ENCODE measurements at regions not wholly inside any gene's neighbourhood (a gene's known extent, or its start where the extent isn't known, plus 50 kb on each side); places are given as distances from the start of the nearest gene placed in this dataset.
A peak's percentile ranks its signal among the peaks of the same experiment; 100 is the strongest.
"Not testable (repeated sequence)": the region's sequence is repeated elsewhere in the genome, so short reads cannot be mapped to it uniquely, and the experiment has no call there.

DNA sequence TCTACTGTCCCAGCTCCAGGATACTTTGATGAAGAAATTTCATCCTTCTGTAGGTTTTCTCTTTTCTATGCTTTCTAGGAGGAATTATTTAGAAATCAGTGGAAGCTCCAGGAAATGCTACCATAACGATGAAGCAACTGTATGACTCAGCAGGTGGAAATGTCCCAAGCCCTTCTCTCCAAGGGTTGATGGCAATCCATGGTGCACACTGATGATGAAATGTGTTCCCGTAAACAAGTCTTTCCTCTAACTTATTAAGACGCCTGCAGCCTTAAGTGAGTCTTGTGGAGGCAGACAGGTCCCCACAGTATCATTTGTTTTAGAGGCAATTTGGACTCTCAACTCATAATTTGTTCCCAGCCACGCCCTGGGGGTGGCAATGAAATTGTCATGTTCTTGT, 777.6 kb upstream of the SOX11 start:
- Histone ChIP-seq H3K36me3 (replicated peaks; ENCODE audit: control insufficient read depth, insufficient read depth, low read length) (no peaks in the 10 kb centered on the region), H3K4me3 (ENCODE audit: insufficient read depth, low read depth, low read length) (no peak overlapping the region), H3K27me3 (ENCODE audit: control insufficient read depth, insufficient read depth, low read length) (no peaks in the 10 kb centered on the region)
- no peak for DNase-seq

- H3K36me3 ChIP-seq (replicated peaks; ENCODE audit: control insufficient read depth, insufficient read depth, low read length): no peaks in the 10 kb centered on the region
- H3K4me3 ChIP-seq (ENCODE audit: insufficient read depth, low read depth, low read length): no peak overlapping the region
- H3K27me3 ChIP-seq (ENCODE audit: control insufficient read depth, insufficient read depth, low read length): no peaks in the 10 kb centered on the region
- no peak for DNase-seq
These were observed 776.8 kb upstream of the SOX11 start for GRCh38 chr2:4915357-4915756.

GRCh38 chr2:4916094-4916493, 776.1 kb upstream of the SOX11 start:
- no peaks in the 10 kb centered on the region for H3K36me3 ChIP-seq (replicated peaks; ENCODE audit: control insufficient read depth, insufficient read depth, low read length)
- no peaks in the 10 kb centered on the region for H3K27me3 ChIP-seq (ENCODE audit: control insufficient read depth, insufficient read depth, low read length)
- no peak for DNase-seq
- H3K4me3 ChIP-seq (ENCODE audit: insufficient read depth, low read depth, low read length): no peak overlapping the region

DNA sequence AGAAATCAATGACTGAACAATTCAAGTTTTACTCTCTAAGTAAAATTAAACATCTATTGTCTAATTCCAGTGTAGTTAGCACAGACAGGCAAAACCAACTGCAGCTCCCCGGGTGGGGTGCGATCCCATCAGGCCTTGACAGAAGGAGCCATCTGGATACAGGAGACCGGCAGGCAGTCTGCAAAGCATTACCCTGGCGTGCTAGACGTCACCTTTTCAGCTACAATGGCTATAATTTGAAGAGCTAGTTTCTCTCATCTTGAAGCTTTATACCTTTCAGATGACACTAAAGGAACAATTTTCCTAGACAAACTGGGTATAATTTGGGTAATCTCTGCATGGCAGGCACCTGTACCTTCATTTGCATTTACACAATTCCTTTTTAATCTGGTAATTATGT, 761.5 kb upstream of the SOX11 start:
- no peaks in the 10 kb centered on the region for H3K36me3 ChIP-seq (replicated peaks; ENCODE audit: control insufficient read depth, insufficient read depth, low read length)
- no peak overlapping the region for H3K4me3 ChIP-seq (ENCODE audit: insufficient read depth, low read depth, low read length)
- no peak for DNase-seq
- no peaks in the 10 kb centered on the region for H3K27me3 ChIP-seq (ENCODE audit: control insufficient read depth, insufficient read depth, low read length)

DNA sequence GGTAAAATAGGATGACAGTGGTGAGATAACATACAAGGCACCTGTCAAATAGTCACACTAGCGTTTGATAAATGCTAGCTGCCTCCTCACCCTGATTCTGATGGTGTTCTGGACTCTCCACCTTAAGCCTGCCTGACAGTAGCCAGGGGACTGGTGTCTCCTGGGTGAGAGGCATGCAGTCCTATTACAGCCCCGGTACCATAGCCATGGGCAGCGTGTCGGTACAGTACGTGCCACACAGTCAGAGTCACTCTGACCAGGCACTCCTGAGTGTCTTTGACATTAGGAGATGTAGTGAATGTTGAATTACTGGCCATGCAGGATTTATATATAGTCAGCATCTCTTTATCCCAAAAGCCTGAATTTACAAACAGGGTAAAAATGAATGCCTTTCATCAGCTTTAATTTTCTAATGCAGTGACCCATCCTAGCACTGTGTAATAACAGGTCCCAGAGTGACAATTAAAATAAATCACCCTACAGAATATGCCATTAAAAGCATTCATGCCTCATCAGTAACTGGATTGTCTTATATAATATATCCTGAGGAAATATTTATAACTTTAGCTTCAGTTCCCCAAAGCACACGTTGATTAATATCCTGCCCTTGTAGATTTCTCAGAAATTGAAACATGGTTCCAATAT, 760.3 kb upstream of the SOX11 start:
- Histone ChIP-seq H3K36me3 (replicated peaks; ENCODE audit: control insufficient read depth, insufficient read depth, low read length) (no peaks in the 10 kb centered on the region), H3K27me3 (ENCODE audit: control insufficient read depth, insufficient read depth, low read length) (no peaks in the 10 kb centered on the region), H3K4me3 (ENCODE audit: insufficient read depth, low read depth, low read length) (no peak overlapping the region)
- DNase-seq: no peak

DNA sequence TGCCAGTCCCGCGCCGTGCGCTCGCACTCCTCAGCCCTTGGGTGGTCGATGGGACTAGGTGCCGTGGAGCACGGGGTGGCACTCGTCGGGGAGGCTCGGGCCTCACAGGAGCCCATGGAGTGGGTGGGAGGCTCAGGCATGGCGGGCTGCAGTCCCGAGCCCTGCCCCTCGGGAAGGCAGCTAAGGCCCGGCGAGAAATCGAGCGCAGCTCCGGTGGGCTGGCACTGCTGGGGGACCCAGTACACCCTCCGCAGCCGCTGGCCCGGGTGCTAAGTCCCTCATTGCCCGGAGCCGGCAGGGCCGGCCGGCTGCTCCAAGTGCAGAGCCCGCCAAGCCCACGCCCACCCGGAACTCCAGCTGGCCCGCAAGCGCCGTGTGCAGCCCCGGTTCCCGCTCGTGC, 756.9 kb upstream of the SOX11 start:
- not testable (repeated sequence) for H3K27me3 ChIP-seq (ENCODE audit: control insufficient read depth, insufficient read depth, low read length); H3K4me3 ChIP-seq (ENCODE audit: insufficient read depth, low read depth, low read length); H3K36me3 ChIP-seq (replicated peaks; ENCODE audit: control insufficient read depth, insufficient read depth, low read length); DNase-seq

GRCh38 chr2:4937550-4937949, 754.6 kb upstream of the SOX11 start:
- no peak overlapping the region for H3K4me3 ChIP-seq (ENCODE audit: insufficient read depth, low read depth, low read length)
- H3K27me3 ChIP-seq (ENCODE audit: control insufficient read depth, insufficient read depth, low read length): no peaks in the 10 kb centered on the region
- no peaks in the 10 kb centered on the region for H3K36me3 ChIP-seq (replicated peaks; ENCODE audit: control insufficient read depth, insufficient read depth, low read length)
- DNase-seq: peak; percentile 32

DNA sequence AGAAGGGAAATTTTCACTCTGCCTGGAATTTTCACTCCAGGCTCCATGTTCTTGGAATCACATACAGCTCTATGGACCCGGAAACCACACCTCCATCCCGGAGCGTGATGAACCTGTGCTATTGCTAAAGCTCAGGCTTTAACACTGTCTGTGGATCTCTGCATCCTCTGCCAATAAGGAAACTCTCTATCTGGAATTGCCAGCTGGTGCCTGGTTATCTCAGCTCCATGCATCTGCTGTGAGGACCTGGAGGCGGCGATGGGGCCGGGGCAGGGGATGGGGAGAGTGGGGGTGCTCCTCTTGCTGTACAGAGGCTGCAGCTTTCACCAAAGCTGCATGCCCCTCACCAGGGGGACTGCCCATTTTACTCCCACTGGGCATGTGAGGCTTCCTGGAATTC, 754.0 kb upstream of the SOX11 start:
- no peak for DNase-seq
- H3K4me3 ChIP-seq (ENCODE audit: insufficient read depth, low read depth, low read length): no peak overlapping the region

GRCh38 chr2:4942441-4942840, 749.7 kb upstream of the SOX11 start:
- no peak overlapping the region for H3K4me3 ChIP-seq (ENCODE audit: insufficient read depth, low read depth, low read length)
- no peaks in the 10 kb centered on the region for H3K36me3 ChIP-seq (replicated peaks; ENCODE audit: control insufficient read depth, insufficient read depth, low read length)
- H3K27me3 ChIP-seq (ENCODE audit: control insufficient read depth, insufficient read depth, low read length): no peaks in the 10 kb centered on the region
- DNase-seq: no peak

More for the DNA sequence above, 754.0 kb upstream of the SOX11 start:
- Histone ChIP-seq H3K36me3 (replicated peaks; ENCODE audit: control insufficient read depth, insufficient read depth, low read length) (no peaks in the 10 kb centered on the region), H3K27me3 (ENCODE audit: control insufficient read depth, insufficient read depth, low read length) (no peaks in the 10 kb centered on the region)

DNA sequence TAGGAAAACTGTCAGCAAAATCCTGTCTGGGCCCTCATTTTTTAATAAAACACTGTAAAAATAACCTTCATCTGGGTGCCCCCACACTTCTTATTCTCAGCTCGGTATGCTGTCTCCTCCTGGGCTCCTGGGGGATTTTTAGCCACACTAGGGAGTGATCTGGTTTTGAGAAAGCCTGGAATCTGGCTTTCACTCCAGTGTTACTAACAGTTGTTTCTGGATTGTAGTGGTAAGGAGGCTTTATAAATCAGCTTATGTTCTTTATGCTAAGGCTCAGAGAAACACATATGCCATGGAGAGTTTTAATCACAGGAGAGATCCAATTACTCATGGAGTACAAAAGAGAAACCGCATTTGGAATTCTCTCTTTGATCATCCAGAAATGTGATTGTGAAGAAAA, 744.3 kb upstream of the SOX11 start:
- DNase-seq: no peak
- Histone ChIP-seq H3K36me3 (replicated peaks; ENCODE audit: control insufficient read depth, insufficient read depth, low read length) (no peaks in the 10 kb centered on the region), H3K4me3 (ENCODE audit: insufficient read depth, low read depth, low read length) (no peak overlapping the region), H3K27me3 (ENCODE audit: control insufficient read depth, insufficient read depth, low read length) (no peaks in the 10 kb centered on the region)

DNA sequence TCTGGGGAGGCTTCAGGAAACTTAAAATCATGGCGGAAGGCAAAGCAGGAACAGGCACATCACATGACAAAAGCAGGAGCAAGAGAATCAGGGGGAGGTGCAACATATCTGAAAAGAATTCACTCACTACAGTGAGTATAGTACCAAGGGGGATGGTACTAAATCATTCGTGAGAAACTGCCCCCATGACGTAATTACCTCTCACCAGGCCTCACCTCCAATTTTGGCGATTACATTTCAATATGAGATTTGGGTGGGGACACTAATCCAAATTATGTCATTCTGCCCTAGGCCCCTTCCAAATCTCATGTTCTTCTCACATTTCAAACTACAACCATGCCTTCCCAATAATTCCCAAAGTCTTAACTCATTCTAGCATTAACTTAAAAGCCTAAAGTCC, 740.8 kb upstream of the SOX11 start:
- Histone ChIP-seq H3K4me3 (ENCODE audit: insufficient read depth, low read depth, low read length) (no peak overlapping the region), H3K36me3 (replicated peaks; ENCODE audit: control insufficient read depth, insufficient read depth, low read length) (no peaks in the 10 kb centered on the region), H3K27me3 (ENCODE audit: control insufficient read depth, insufficient read depth, low read length) (no peaks in the 10 kb centered on the region)
- no peak for DNase-seq

DNA sequence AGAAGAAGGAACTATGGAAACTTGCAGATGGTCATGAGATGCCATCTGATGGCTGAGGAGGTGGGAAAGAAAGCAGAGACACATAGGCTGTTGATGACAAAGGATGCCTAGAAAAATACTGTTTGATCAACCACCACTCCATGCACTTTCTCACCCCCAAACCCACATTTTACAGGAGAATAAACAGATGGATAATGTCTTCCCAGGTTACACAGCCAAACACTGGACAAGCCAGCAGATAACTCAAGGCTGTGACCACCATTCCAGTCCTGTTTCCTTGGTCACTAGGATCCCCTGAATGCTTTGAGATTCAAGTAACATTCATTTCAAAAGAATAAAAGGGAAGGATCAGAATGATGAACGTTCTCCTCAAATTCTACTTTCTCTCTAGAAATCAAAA, 733.0 kb upstream of the SOX11 start:
- no peak for DNase-seq
- Histone ChIP-seq H3K36me3 (replicated peaks; ENCODE audit: control insufficient read depth, insufficient read depth, low read length) (no peaks in the 10 kb centered on the region), H3K27me3 (ENCODE audit: control insufficient read depth, insufficient read depth, low read length) (no peaks in the 10 kb centered on the region), H3K4me3 (ENCODE audit: insufficient read depth, low read depth, low read length) (no peak overlapping the region)

GRCh38 chr2:4962419-4962818, 729.8 kb upstream of the SOX11 start:
- Histone ChIP-seq H3K36me3 (replicated peaks; ENCODE audit: control insufficient read depth, insufficient read depth, low read length) (no peaks in the 10 kb centered on the region), H3K4me3 (ENCODE audit: insufficient read depth, low read depth, low read length) (no peak overlapping the region), H3K27me3 (ENCODE audit: control insufficient read depth, insufficient read depth, low read length) (no peaks in the 10 kb centered on the region)
- no peak for DNase-seq

- no peak overlapping the region for H3K4me3 ChIP-seq (ENCODE audit: insufficient read depth, low read depth, low read length)
- no peaks in the 10 kb centered on the region for H3K36me3 ChIP-seq (replicated peaks; ENCODE audit: control insufficient read depth, insufficient read depth, low read length)
- DNase-seq: no peak
- no peaks in the 10 kb centered on the region for H3K27me3 ChIP-seq (ENCODE audit: control insufficient read depth, insufficient read depth, low read length)
These were observed 729.1 kb upstream of the SOX11 start for GRCh38 chr2:4963106-4963505.

GRCh38 chr2:4964001-4964540, 728.1 kb upstream of the SOX11 start:
- Histone ChIP-seq H3K27me3 (ENCODE audit: control insufficient read depth, insufficient read depth, low read length) (no peaks in the 10 kb centered on the region), H3K4me3 (ENCODE audit: insufficient read depth, low read depth, low read length) (no peak overlapping the region), H3K36me3 (replicated peaks; ENCODE audit: control insufficient read depth, insufficient read depth, low read length) (no peaks in the 10 kb centered on the region)
- no peak for DNase-seq

GRCh38 chr2:4964579-4964978, 727.6 kb upstream of the SOX11 start:
- Histone ChIP-seq H3K27me3 (ENCODE audit: control insufficient read depth, insufficient read depth, low read length) (no peaks in the 10 kb centered on the region), H3K36me3 (replicated peaks; ENCODE audit: control insufficient read depth, insufficient read depth, low read length) (no peaks in the 10 kb centered on the region), H3K4me3 (ENCODE audit: insufficient read depth, low read depth, low read length) (no peak overlapping the region)
- DNase-seq: no peak
